LNCAP (cell line): ENCODE measurements at regions not wholly inside any gene's neighbourhood (a gene's known extent, or its start where the extent isn't known, plus 50 kb on each side); places are given as distances from the start of the nearest gene placed in this dataset.

Experiments used
- TF ChIP-seq, protein P1 (sequence below): fragments of 450-650 bp; IDR thresholded peaks from 2 replicates; pipeline ENCODE4 v1.5.1; 2017; ENCODE audit warnings: mild to moderate bottlenecking

DNA sequence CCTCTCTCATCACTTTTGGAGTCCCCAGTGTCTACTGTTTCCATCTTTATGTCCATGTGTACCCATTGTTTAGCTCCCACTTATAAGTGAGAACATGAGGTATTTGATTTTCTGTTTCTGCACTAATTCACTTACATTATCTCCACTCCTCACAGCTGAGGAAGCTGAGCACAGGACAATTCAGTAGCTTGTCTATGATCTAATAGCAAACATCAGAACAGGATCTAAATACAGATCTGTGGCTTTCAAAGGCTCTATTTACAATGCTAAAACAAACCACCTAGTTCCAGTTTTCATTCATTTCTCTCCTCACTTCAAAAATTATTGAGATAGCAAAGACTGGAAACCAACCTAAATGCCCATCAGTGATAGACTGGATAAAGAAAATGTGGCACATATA is 52.0 kb upstream of the DDX18 start:
- TF ChIP-seq, protein P1, sequence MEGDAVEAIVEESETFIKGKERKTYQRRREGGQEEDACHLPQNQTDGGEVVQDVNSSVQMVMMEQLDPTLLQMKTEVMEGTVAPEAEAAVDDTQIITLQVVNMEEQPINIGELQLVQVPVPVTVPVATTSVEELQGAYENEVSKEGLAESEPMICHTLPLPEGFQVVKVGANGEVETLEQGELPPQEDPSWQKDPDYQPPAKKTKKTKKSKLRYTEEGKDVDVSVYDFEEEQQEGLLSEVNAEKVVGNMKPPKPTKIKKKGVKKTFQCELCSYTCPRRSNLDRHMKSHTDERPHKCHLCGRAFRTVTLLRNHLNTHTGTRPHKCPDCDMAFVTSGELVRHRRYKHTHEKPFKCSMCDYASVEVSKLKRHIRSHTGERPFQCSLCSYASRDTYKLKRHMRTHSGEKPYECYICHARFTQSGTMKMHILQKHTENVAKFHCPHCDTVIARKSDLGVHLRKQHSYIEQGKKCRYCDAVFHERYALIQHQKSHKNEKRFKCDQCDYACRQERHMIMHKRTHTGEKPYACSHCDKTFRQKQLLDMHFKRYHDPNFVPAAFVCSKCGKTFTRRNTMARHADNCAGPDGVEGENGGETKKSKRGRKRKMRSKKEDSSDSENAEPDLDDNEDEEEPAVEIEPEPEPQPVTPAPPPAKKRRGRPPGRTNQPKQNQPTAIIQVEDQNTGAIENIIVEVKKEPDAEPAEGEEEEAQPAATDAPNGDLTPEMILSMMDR, result no peak

GRCh38 chr2:117763804-117764203 is 50.7 kb upstream of the DDX18 start:
- TF ChIP-seq, protein P1, result no peak
